WERI-Rb-1 (cell line): ENCODE measurements at regions not wholly inside any gene's neighbourhood (a gene's known extent, or its start where the extent isn't known, plus 50 kb on each side); places are given as distances from the start of the nearest gene placed in this dataset.
"Not testable (repeated sequence)": the region's sequence is repeated elsewhere in the genome, so short reads cannot be mapped to it uniquely, and the experiment has no call there.

ENCODE experiments used
- DNase-seq: peaks from one replicate; pipeline ENCODE4 v3.0.0-alpha.2; 2020
- H3K27ac ChIP-seq: fragments of 250-450 bp; sonication (Bioruptor Pico); 2 replicates; pipeline ENCODE4 v1.5.1; 2020; ENCODE audit warnings: mild to moderate bottlenecking, moderate library complexity
- H3K27me3 ChIP-seq: fragments of 250-450 bp; sonication (Bioruptor Pico); 2 replicates; pipeline ENCODE4 v1.5.1; 2021; ENCODE audit warnings: mild to moderate bottlenecking, low read depth, moderate library complexity; ENCODE audit not compliant: insufficient read depth, severe bottlenecking
- H3K36me3 ChIP-seq: fragments of 250-450 bp; sonication (Bioruptor Pico); 2 replicates; pipeline ENCODE4 v1.5.1; 2020; ENCODE audit warnings: mild to moderate bottlenecking, moderate library complexity
- H3K4me3 ChIP-seq: 2 replicates; pipeline ENCODE4 v1.5.1; 2011; ENCODE audit warnings: low read depth, mild to moderate bottlenecking, control low read depth, low read length
- H3K9me3 ChIP-seq: fragments of 250-450 bp; sonication (Bioruptor Pico); 2 replicates; pipeline ENCODE4 v1.5.1; 2021; ENCODE audit warnings: mild to moderate bottlenecking, moderate library complexity; ENCODE audit not compliant: severe bottlenecking
- TF ChIP-seq, protein P1 (sequence below): IDR thresholded peaks from 2 replicates; pipeline ENCODE4 v1.5.1; 2011; ENCODE audit warnings: low read depth, mild to moderate bottlenecking, control low read depth, inconsistent platforms, low read length

DNA sequence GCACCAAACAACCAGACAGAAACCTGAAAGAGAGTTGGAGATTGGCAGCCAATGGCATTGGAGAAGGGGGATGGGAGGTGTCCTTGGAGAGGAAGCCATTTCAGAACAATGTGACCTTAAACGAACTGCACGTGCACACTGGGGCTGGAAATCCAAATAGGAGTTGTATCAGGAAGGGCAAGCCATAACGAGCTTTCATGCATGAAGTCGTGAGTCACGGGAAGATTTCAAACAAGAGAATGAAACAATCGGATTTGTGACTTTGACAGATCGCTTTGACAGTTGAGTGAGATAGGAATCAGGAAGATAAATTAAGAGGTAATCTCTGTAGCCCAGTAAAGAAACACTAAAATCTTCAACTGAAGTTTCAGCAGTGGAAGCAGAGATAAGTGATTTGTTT, 445.8 kb upstream of the ZP4 start:
- H3K27ac ChIP-seq = no peak overlapping the region
- H3K4me3 ChIP-seq = no peak overlapping the region
- DNase-seq = peak; percentile 35
- no peaks in the 10 kb centered on the region for H3K27me3 ChIP-seq
- no peaks in the 10 kb centered on the region for H3K36me3 ChIP-seq
- no peaks in the 10 kb centered on the region for H3K9me3 ChIP-seq
- TF ChIP-seq, protein P1, sequence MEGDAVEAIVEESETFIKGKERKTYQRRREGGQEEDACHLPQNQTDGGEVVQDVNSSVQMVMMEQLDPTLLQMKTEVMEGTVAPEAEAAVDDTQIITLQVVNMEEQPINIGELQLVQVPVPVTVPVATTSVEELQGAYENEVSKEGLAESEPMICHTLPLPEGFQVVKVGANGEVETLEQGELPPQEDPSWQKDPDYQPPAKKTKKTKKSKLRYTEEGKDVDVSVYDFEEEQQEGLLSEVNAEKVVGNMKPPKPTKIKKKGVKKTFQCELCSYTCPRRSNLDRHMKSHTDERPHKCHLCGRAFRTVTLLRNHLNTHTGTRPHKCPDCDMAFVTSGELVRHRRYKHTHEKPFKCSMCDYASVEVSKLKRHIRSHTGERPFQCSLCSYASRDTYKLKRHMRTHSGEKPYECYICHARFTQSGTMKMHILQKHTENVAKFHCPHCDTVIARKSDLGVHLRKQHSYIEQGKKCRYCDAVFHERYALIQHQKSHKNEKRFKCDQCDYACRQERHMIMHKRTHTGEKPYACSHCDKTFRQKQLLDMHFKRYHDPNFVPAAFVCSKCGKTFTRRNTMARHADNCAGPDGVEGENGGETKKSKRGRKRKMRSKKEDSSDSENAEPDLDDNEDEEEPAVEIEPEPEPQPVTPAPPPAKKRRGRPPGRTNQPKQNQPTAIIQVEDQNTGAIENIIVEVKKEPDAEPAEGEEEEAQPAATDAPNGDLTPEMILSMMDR = no peak

- Histone ChIP-seq H3K9me3 (no peaks in the 10 kb centered on the region), H3K27me3 (no peaks in the 10 kb centered on the region), H3K36me3 (no peaks in the 10 kb centered on the region), H3K4me3 (no peak overlapping the region), H3K27ac (no peak overlapping the region)
- TF ChIP-seq, protein P1 = no peak
- DNase-seq = no peak
These were observed 443.4 kb upstream of the ZP4 start for GRCh38 chr1:238334170-238334569.

DNA sequence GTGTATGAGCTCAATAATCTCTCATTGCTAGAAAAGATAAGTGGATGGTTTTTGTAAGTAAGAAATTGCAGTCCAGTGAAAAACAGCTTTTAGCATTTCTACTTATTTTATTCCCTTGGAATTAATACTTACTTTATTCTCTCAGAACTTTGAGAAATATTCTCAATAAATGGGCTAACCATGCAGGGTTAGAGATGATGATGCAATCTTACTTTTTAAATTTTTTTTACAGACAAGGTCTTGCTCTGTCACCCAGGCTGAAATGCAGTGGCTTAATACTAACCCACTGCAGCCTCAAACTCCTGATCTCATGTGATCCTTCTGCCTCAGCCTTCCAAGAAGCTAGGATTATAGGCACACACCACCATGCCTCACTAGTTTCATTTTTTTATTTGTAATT, 440.8 kb upstream of the ZP4 start:
- no peak for DNase-seq

DNA sequence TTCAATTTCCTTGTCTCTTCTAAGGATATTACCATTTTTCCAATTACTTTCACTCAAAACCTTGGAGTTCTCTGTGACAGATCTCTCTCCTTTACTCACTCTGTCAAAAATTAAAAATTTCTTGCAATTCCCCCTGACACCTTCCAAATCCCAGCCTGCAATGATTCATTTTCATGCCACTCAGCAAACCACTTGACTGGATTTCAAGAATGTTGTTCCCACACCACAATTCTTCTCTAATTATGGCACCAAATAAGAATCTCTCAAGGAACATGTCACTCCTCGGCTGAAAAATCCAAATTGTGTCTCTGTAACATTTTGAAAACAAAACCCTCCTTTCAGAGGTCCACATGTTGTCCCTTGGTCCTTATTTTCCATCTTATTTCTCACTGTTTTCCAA, 438.9 kb upstream of the ZP4 start:
- Histone ChIP-seq H3K4me3 (no peak overlapping the region), H3K27ac (no peak overlapping the region), H3K27me3 (no peaks in the 10 kb centered on the region), H3K36me3 (no peaks in the 10 kb centered on the region), H3K9me3 (no peaks in the 10 kb centered on the region)
- TF ChIP-seq, protein P1 = no peak
- no peak for DNase-seq

More for the DNA sequence above, 440.8 kb upstream of the ZP4 start:
- Histone ChIP-seq H3K4me3 (no peak overlapping the region), H3K27me3 (no peaks in the 10 kb centered on the region), H3K36me3 (no peaks in the 10 kb centered on the region), H3K27ac (no peak overlapping the region), H3K9me3 (no peaks in the 10 kb centered on the region)
- TF ChIP-seq, protein P1 = no peak

GRCh38 chr1:238327033-238327432, 436.3 kb upstream of the ZP4 start:
- not testable (repeated sequence) for DNase-seq, H3K4me3 ChIP-seq, H3K9me3 ChIP-seq, H3K27me3 ChIP-seq, H3K36me3 ChIP-seq, H3K27ac ChIP-seq

GRCh38 chr1:238326479-238326878, 435.8 kb upstream of the ZP4 start:
- not testable (repeated sequence) for H3K27me3 ChIP-seq, DNase-seq, H3K9me3 ChIP-seq, H3K27ac ChIP-seq, H3K4me3 ChIP-seq, H3K36me3 ChIP-seq

DNA sequence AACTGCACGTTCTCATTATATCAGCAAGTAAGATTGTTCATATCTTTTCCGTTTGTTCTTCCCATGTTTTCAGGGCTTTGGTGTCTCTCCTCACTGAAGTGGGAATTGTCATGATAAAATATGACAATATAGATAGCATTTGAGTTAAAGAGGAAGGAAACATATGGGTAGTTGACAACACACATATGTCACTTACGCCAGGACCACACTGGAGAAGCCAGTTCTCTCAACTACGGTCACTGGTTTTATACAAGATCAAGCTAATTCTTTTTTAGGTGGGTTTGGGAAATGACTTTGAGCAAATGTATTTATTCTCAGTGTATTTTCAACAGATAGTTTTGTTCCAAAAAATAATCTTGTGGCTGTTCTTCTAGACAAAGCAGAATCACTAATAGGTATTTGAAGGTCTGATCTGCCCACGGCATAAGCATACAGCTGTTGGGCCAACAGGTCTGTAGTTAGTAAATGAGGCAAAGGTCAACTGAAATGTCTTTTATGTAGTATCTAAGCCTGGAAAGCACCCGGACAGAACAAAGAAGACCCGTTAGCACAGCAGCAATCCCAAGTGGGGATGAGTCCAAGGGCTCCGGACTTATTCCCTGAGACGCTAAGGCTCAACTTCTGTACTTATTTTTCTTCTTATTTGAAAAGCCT, 433.6 kb upstream of the ZP4 start:
- DNase-seq = no peak

More for the DNA sequence above, 433.6 kb upstream of the ZP4 start:
- TF ChIP-seq, protein P1 = no peak
- H3K9me3 ChIP-seq = peaks cover 2% of the 10 kb centered on the region
- no peak overlapping the region for H3K4me3 ChIP-seq
- H3K27me3 ChIP-seq = no peaks in the 10 kb centered on the region
- no peak overlapping the region for H3K27ac ChIP-seq
- no peaks in the 10 kb centered on the region for H3K36me3 ChIP-seq
